ENCODE measurements at regions not wholly inside any gene's neighbourhood (a gene's known extent, or its start where the extent isn't known, plus 50 kb on each side); places are given as distances from the start of the nearest gene placed in this dataset.
"Not testable (repeated sequence)": the region's sequence is repeated elsewhere in the genome, so short reads cannot be mapped to it uniquely, and the experiment has no call there.

GRCh38 chr12:126963825-126964224 is 1303.1 kb upstream of the TMEM132C start:
- no peak for TF ChIP-seq CTCF (IDR thresholded peaks at IDR 0.05; ENCODE audit: low read depth, low read length, missing control alignments)
- no peak for DNase-seq (ENCODE audit: extremely low read depth, low read depth)
- no peak overlapping the region for H3K4me3 ChIP-seq (replicated peaks; ENCODE audit: low read depth, low read length)

GRCh38 chr12:126966498-126966897 is 1300.5 kb upstream of the TMEM132C start:
- TF ChIP-seq CTCF (IDR thresholded peaks at IDR 0.05; ENCODE audit: low read depth, low read length, missing control alignments) = no peak
- no peak overlapping the region for H3K4me3 ChIP-seq (replicated peaks; ENCODE audit: low read depth, low read length)
- DNase-seq (ENCODE audit: extremely low read depth, low read depth) = no peak

- no peak for TF ChIP-seq CTCF (IDR thresholded peaks at IDR 0.05; ENCODE audit: low read depth, low read length, missing control alignments)
- H3K4me3 ChIP-seq (replicated peaks; ENCODE audit: low read depth, low read length) = no peak overlapping the region
- no peak for DNase-seq (ENCODE audit: extremely low read depth, low read depth)
These were observed 1299.8 kb upstream of the TMEM132C start for GRCh38 chr12:126967152-126967551.

GRCh38 chr12:126974779-126975178 is 1292.2 kb upstream of the TMEM132C start:
- H3K4me3 ChIP-seq (replicated peaks; ENCODE audit: low read depth, low read length) = no peak overlapping the region
- DNase-seq (ENCODE audit: extremely low read depth, low read depth) = no peak
- TF ChIP-seq CTCF (IDR thresholded peaks at IDR 0.05; ENCODE audit: low read depth, low read length, missing control alignments) = no peak

- no peak for DNase-seq (ENCODE audit: extremely low read depth, low read depth)
- H3K4me3 ChIP-seq (replicated peaks; ENCODE audit: low read depth, low read length) = no peak overlapping the region
- TF ChIP-seq CTCF (IDR thresholded peaks at IDR 0.05; ENCODE audit: low read depth, low read length, missing control alignments) = no peak
These were observed 1290.4 kb upstream of the TMEM132C start for GRCh38 chr12:126976579-126976978.

GRCh38 chr12:126979564-126979963 is 1287.4 kb upstream of the TMEM132C start:
- H3K4me3 ChIP-seq (replicated peaks; ENCODE audit: low read depth, low read length); DNase-seq (ENCODE audit: extremely low read depth, low read depth): not testable (repeated sequence)

- no peak overlapping the region for H3K4me3 ChIP-seq (replicated peaks; ENCODE audit: low read depth, low read length)
- TF ChIP-seq CTCF (IDR thresholded peaks at IDR 0.05; ENCODE audit: low read depth, low read length, missing control alignments) = no peak
- DNase-seq (ENCODE audit: extremely low read depth, low read depth) = no peak
These were observed 1284.3 kb upstream of the TMEM132C start for GRCh38 chr12:126982707-126983106.

- not testable (repeated sequence) for H3K4me3 ChIP-seq (replicated peaks; ENCODE audit: low read depth, low read length); DNase-seq (ENCODE audit: extremely low read depth, low read depth)
These were observed 1283.2 kb upstream of the TMEM132C start for GRCh38 chr12:126983735-126984134.

GRCh38 chr12:126985663-126986062 is 1281.3 kb upstream of the TMEM132C start:
- not testable (repeated sequence) for H3K4me3 ChIP-seq (replicated peaks; ENCODE audit: low read depth, low read length); DNase-seq (ENCODE audit: extremely low read depth, low read depth)
